GM18505 (cell line): ENCODE measurements at regions not wholly inside any gene's neighbourhood (a gene's known extent, or its start where the extent isn't known, plus 50 kb on each side); places are given as distances from the start of the nearest gene placed in this dataset.

Experiments used
- ATAC-seq: cut with Tn5 transposase; IDR thresholded peaks from one replicate; pipeline ENCODE4 v1.9.1; 2021; ENCODE audit not compliant: unreplicated experiment
- POLR2A ChIP-seq: IDR thresholded peaks from 4 replicates; pipeline ENCODE4 v1.6.1; 2011; ENCODE audit warnings: borderline replicate concordance; ENCODE audit not compliant: insufficient read depth, insufficient read length; ENCODE audit errors: extremely low read depth

DNA sequence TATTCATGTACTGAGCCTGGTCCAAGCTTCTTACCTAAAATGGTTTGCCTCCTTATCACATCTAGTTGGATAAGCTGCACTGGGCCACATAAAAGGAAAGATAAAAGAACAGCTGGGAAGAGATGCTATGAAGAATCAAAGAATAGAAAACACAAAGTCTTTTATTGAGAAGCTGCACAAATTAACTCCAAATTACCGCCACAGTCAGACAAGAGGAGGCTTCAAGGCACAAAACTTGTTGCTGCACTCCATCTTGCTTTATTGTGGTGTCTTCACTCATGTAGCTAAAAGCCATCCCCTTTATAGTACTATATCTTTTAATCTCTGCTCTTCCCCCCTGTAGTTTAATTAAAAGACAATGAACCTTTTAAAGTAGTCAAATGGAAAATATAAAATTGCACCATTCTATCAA lies 330.6 kb upstream of the PMFBP1 start:
- ATAC-seq = no peak
- no peak for TF ChIP-seq POLR2A

DNA sequence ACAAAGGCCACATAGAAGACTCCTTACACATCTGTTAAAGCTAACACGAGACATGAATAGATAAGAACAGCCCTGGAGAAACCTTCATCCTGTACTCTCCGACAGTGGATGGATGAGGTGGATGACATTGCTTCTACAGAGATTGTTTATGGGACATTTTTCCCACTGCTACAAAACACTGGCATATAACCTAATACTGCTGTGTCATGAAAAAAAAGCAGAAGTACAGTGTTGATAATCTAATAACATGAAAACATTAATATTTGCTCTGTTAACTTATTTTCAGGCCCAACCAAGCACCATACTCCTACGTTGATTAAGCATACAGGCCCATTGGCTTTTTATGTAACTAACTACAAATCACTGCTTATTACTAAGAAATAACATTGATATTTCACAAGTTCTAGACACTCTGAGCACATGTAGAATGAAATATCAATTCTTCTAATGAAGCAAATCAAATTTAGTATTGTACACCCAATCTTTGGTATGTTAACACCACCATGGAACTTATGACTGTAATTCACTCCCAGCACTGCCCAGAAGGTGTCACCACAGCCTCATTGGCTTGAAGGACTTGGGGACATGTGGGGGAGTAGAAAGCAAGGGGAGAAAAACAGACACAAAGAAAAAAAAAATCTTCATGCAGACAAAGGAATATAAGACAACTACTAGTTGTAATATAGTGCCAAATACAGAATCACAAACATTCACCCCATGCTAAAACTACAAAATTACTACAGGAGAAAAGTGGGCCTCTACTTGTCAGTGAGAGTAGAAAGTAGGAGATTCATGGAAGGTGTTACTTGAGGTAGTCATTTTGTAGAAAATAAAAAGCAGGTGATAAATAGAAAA lies 330.0 kb upstream of the PMFBP1 start:
- TF ChIP-seq POLR2A = no peak

DNA sequence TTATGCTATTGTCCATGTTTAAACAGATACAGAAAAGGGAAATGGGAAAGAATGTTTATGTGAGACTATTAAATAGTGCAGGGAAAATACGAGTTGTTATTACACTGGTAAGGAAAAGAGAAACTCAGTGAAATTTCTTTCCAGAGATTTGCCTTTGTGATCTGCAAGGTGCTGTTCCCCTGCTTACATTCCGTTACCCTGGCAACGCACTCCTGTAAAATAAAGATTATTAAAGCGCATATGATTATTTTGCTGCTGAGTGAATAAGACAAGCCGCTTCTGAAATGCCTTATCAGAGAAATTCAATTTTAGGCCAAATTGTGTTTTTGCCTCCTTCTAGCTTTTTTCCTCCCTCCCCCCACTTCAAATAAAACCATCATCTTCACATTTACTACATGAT lies 328.6 kb upstream of the PMFBP1 start:
- no peak for ATAC-seq
- TF ChIP-seq POLR2A = no peak

More for the DNA sequence above, 330.0 kb upstream of the PMFBP1 start:
- peak; percentile 75 for ATAC-seq

DNA sequence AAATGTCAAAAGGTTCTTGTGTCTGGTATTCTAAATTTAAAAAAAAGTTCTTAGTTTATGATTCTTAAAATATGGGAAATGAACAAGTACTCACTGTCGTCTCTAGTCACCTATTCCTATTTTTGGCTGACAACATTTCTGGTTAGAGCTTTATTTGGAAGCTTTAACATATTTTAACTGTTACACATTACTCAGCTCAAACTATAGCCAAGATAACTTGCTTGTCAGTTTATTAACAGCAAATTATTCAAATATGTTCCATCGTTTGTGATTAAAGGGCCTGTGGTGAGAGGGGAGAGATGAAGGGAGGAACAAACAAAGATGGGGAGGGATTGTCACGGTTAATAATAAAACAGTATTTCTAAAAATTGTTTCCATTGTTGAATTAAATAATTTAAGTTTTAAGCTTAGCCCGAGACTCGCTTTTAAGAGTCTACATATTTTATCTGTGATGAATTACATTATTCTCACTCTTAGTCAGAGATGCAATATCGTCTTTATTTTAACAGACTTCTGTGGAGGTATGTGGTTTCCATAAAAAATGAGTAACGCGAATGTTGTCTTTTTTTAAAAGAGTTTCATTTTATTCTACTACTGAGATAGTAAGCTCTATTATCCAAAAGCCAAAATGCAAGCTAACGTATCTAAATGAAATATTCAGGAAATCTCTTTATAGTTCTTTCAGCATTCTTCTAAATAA lies 321.9 kb upstream of the PMFBP1 start:
- no peak for ATAC-seq
- TF ChIP-seq POLR2A = no peak

DNA sequence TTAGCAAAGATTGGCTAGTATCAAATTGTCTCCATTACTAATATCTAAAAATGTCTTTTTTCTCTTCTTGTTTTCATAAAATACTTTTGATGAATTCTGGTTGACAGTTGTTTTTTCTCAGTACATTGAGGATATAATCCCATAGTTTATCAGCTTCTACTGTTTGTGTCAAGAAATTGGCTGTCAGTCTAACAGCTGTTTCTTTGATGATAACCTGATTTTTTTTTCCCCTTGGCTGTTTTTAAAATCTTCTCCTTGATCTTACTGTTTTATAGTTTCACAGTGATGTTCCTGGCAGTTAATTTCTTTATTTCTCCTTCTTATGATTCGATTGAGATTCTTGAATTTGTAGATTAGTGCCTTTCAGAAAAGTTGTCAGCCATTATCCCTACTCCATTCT lies 315.3 kb upstream of the PMFBP1 start:
- no peak for ATAC-seq
- no peak for TF ChIP-seq POLR2A

DNA sequence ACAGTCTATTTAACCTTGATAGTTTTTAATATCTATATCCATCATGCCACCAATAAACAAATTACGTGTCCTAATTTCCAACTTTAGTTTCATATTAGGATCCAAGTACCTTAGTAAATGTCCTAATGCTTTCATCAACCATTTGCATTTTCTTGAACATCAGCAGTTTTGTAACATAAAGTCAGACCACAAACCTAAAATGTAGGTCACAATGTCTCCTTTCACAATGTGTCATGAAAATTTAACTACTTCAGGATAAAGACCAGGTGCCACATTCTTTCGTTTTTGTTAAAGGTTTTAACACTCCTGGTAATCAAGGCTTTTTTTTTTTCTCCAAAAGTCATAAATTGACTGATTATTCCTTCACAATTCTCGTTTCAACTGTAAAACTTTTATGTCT lies 310.7 kb upstream of the PMFBP1 start:
- ATAC-seq = no peak
- TF ChIP-seq POLR2A = no peak

DNA sequence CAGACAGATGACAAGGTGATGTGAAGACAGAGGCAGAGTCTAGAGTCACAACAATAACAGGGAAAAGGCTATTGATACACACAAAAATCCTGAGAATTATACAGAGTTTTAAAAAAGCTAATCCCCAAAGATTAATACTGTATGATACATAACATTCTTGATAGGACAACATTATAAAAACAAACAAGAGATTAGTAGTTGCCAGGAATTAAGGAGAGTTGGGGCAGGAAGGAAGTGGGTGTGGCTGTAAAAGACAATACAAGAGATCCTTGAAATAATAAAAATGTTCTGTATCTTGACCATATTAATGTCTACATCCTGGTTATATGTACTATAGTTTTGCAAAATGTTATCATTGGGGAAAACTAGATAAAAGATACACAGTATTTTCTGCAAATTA lies 309.5 kb upstream of the PMFBP1 start:
- no peak for ATAC-seq
- TF ChIP-seq POLR2A = no peak

DNA sequence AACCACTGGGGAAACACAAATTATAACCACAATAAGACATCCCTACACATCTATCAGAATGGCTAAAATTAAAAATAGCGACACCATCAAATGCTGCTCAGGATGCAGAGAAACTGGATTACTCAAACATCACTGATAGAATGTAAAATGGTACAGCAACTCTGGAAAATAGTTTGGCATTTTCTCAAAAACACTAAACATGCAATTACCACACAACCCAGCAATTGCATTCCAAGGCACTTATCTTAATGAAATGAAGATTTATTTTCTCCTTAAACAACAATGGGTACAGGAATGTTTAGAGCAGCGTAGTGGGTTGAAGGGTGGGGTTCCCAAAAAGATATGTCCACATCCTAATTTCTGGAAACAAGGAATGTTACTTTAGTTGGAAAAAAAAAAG lies 309.0 kb upstream of the PMFBP1 start:
- ATAC-seq = no peak
- no peak for TF ChIP-seq POLR2A

DNA sequence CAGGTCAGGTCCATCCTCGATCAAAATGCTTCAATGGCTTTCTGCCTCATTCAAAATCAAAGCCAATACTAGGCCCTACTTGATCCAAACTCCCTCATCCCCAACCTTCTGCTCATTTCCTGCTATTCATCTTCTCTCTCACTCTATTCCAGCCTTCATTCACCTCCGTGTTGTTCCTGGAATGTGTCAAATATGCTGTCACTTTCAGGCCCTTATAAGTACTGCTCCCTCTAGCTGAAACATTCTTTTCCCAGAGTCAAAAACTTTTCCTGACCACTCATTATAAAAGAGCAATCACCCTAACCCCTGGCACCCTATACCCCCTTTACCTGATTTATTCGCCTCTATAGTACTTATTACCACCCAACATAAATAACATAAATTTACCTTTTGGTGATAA lies 303.7 kb upstream of the PMFBP1 start:
- TF ChIP-seq POLR2A = no peak
- ATAC-seq = no peak

DNA sequence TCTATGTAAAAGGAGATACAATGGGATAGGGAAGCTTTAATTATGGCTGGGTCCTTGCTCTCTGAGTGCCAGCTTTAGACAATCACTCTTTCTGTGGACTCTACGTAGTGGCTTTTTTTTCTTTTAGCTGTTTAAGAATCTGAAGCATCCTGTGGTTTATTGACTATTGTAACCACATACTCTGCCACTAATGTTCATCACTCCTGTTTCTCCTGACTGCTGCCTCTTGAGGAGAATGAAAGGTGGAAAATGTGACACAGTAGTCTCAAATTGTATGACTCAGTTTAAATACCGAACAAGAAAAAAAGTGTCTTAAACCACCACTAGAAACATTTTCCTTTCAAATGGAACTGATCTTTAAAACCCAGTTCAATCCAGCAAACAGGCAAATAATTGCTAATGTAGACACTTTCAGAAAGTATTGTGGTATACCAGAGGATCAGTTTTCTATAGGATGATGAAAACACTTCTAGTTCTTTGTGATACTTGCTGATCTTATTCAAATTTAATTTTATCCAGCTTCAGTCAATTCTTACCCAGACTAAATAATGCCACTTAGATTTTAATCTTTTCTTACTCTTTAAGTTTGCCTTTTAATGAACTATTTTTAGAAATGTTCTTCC lies 302.7 kb upstream of the PMFBP1 start:
- no peak for ATAC-seq
- no peak for TF ChIP-seq POLR2A

DNA sequence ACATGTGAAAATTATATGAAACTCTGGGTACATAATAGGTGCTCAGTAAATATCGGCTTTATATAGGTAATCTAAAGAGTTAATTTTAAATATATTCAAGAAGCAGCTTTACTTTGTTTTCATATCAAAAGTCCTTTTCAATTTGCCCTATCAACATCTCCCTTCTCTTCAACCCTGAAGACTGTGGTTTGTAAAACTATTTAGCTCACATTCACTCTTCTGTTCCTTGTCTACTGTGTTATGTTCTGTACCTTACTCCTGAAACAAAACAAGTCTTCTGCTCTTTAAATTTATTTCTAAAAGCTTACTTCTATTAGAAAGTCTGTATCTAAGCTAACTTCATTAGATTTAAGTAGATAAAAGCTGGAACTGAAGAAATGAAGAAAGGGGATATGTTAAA lies 301.7 kb upstream of the PMFBP1 start:
- ATAC-seq = no peak
- no peak for TF ChIP-seq POLR2A

DNA sequence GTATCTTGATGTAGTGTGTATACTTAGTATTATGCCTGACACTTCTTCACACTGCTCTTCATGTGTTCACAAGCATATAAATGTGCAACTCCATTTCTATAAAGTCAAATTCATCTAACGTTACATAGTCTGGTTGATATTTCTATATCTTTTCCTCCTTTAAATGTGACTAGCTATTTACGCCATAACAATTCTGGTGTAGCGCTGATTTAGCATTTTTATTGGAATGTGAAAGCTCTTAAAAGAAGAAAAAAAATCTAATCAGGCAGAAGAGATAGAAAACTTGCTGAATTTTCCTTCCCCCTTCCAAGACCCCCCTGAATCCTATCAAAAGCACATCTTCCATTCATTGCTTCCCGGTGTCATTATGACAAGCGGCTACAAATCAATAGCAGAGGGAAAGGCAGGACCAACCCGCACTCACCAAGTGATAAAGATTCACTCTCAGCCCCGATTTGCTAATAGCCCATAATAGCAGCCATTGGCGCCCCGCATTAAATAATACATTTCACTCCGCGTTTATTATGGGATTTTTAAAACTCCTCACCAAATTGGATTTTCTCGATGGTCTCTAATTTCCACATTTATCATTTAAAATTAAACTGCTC lies 299.5 kb upstream of the PMFBP1 start:
- no peak for ATAC-seq
- TF ChIP-seq POLR2A = no peak

DNA sequence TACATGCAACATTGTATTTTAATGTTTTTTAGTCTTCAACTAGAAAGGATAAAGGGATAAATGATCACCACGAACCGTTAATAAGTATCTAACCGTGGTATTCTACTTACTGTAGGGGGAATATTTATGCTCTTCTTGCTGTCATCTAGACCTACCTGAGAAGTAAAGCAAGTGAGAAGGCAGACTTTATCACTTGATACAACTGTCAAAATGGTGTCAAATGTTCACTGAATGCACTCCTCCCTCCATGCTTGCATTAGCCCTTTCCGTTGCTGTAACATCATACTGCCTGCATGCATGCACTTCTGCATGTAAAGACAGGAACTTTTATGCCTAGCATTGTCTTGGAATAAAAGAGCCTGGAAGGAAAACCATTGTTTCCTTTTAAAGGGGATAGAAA lies 298.6 kb upstream of the PMFBP1 start:
- no peak for TF ChIP-seq POLR2A
- ATAC-seq = no peak
